ENCODE measurements at regions not wholly inside any gene's neighbourhood (a gene's known extent, or its start where the extent isn't known, plus 50 kb on each side); places are given as distances from the start of the nearest gene placed in this dataset.

- H4K20me1 ChIP-seq (ENCODE audit: insufficient read depth), result no peaks in the 10 kb centered on the region
- 27 to 31% methylated on average over 3 of the region's 3 CpGs for WGBS, 2 experiments (ENCODE audit: low coverage in 1 of 2, low lambda C conversion rate in 2 of 2, missing lambda C conversion rate in 2 of 2)
- no peak for DNase-seq
Observed at GRCh38 chr7:23969443-23969842, 259.4 kb downstream of the STK31 start.

GRCh38 chr7:23970193-23970592, 260.2 kb downstream of the STK31 start:
- Histone ChIP-seq H3K4me3 (no peak overlapping the region), H3F3A (ENCODE audit: insufficient read depth) (no peaks in the 10 kb centered on the region), H3K9me2 (ENCODE audit: insufficient read depth) (no peaks in the 10 kb centered on the region), H3K4me1 (ENCODE audit: insufficient read depth) (no peaks in the 10 kb centered on the region), H3K27ac (no peak overlapping the region), H3K9me3 (ENCODE audit: low read depth) (no peaks in the 10 kb centered on the region), H3K9ac (no peak overlapping the region), H3K4me2 (ENCODE audit: unreplicated experiment) (no peak overlapping the region), H3K79me2 (ENCODE audit: insufficient read depth) (no peaks in the 10 kb centered on the region), H3K36me3 (ENCODE audit: low read depth) (no peaks in the 10 kb centered on the region), H4K20me1 (ENCODE audit: insufficient read depth) (no peaks in the 10 kb centered on the region), H2AFZ (no peak overlapping the region), H3K27me3 (replicated peaks; ENCODE audit: insufficient read depth) (no peaks in the 10 kb centered on the region)
- in situ Hi-C loops (cut with MboI), result no loop called here
- no peak for TF ChIP-seq EZH2phosphoT487 (IDR thresholded peaks at IDR 0.05; ENCODE audit: insufficient read depth, low read depth)
- TF ChIP-seq EZH2 (IDR thresholded peaks at IDR 0.05; ENCODE audit: insufficient read depth, poor library complexity, severe bottlenecking), result no peak
- 19 to 32% methylated on average over 2 of the region's 2 CpGs for WGBS, 2 experiments (ENCODE audit: low coverage in 1 of 2, low lambda C conversion rate in 2 of 2, missing lambda C conversion rate in 2 of 2)
- DNase-seq, result no peak

More at GRCh38 chr7:23969443-23969842, 259.4 kb downstream of the STK31 start:
- Histone ChIP-seq H3F3A (ENCODE audit: insufficient read depth) (no peaks in the 10 kb centered on the region), H3K4me2 (ENCODE audit: unreplicated experiment) (no peak overlapping the region), H3K4me1 (ENCODE audit: insufficient read depth) (no peaks in the 10 kb centered on the region), H2AFZ (no peak overlapping the region), H3K4me3 (no peak overlapping the region), H3K9me2 (ENCODE audit: insufficient read depth) (no peaks in the 10 kb centered on the region), H3K36me3 (ENCODE audit: low read depth) (no peaks in the 10 kb centered on the region), H3K27me3 (replicated peaks; ENCODE audit: insufficient read depth) (no peaks in the 10 kb centered on the region), H3K9ac (no peak overlapping the region), H3K9me3 (ENCODE audit: low read depth) (no peaks in the 10 kb centered on the region), H3K79me2 (ENCODE audit: insufficient read depth) (no peaks in the 10 kb centered on the region), H3K27ac (no peak overlapping the region)
- TF ChIP-seq EZH2 (IDR thresholded peaks at IDR 0.05; ENCODE audit: insufficient read depth, poor library complexity, severe bottlenecking), result no peak
- no peak for TF ChIP-seq EZH2phosphoT487 (IDR thresholded peaks at IDR 0.05; ENCODE audit: insufficient read depth, low read depth)
- in situ Hi-C loops (cut with MboI), result no loop called here

GRCh38 chr7:23971031-23971430, 261.0 kb downstream of the STK31 start:
- Histone ChIP-seq H3K4me2 (ENCODE audit: unreplicated experiment) (no peak overlapping the region), H3K4me1 (ENCODE audit: insufficient read depth) (no peaks in the 10 kb centered on the region), H3K27me3 (replicated peaks; ENCODE audit: insufficient read depth) (no peaks in the 10 kb centered on the region), H2AFZ (no peak overlapping the region), H3K27ac (no peak overlapping the region), H3K9me3 (ENCODE audit: low read depth) (no peaks in the 10 kb centered on the region), H3F3A (ENCODE audit: insufficient read depth) (no peaks in the 10 kb centered on the region), H3K9me2 (ENCODE audit: insufficient read depth) (no peaks in the 10 kb centered on the region), H3K4me3 (no peak overlapping the region), H4K20me1 (ENCODE audit: insufficient read depth) (no peaks in the 10 kb centered on the region), H3K36me3 (ENCODE audit: low read depth) (no peaks in the 10 kb centered on the region), H3K79me2 (ENCODE audit: insufficient read depth) (no peaks in the 10 kb centered on the region), H3K9ac (no peak overlapping the region)
- WGBS, 2 experiments (ENCODE audit: low coverage in 1 of 2, low lambda C conversion rate in 2 of 2, missing lambda C conversion rate in 2 of 2), result 19 to 20% methylated on average over 3 of the region's 3 CpGs
- in situ Hi-C loops (cut with MboI), result no loop called here
- no peak for DNase-seq
- TF ChIP-seq EZH2phosphoT487 (IDR thresholded peaks at IDR 0.05; ENCODE audit: insufficient read depth, low read depth), result no peak
- no peak for TF ChIP-seq EZH2 (IDR thresholded peaks at IDR 0.05; ENCODE audit: insufficient read depth, poor library complexity, severe bottlenecking)

- H3K9me3 ChIP-seq (ENCODE audit: low read depth), result no peaks in the 10 kb centered on the region
- no peak overlapping the region for H3K4me2 ChIP-seq (ENCODE audit: unreplicated experiment)
- TF ChIP-seq EZH2 (IDR thresholded peaks at IDR 0.05; ENCODE audit: insufficient read depth, poor library complexity, severe bottlenecking) (no peak), EZH2phosphoT487 (IDR thresholded peaks at IDR 0.05; ENCODE audit: insufficient read depth, low read depth) (no peak)
- no peaks in the 10 kb centered on the region for H3K79me2 ChIP-seq (ENCODE audit: insufficient read depth)
- no peak overlapping the region for H3K9ac ChIP-seq
- no peaks in the 10 kb centered on the region for H3K9me2 ChIP-seq (ENCODE audit: insufficient read depth)
- H3K27ac ChIP-seq, result no peak overlapping the region
- no peaks in the 10 kb centered on the region for H3F3A ChIP-seq (ENCODE audit: insufficient read depth)
- 20 to 28% methylated on average over 3 of the region's 3 CpGs for WGBS, 2 experiments (ENCODE audit: low coverage in 1 of 2, low lambda C conversion rate in 2 of 2, missing lambda C conversion rate in 2 of 2)
- no peak overlapping the region for H3K4me3 ChIP-seq
- in situ Hi-C loops (cut with MboI), result no loop called here
- H4K20me1 ChIP-seq (ENCODE audit: insufficient read depth), result no peaks in the 10 kb centered on the region
- no peak overlapping the region for H2AFZ ChIP-seq
- no peak for DNase-seq
- H3K36me3 ChIP-seq (ENCODE audit: low read depth), result no peaks in the 10 kb centered on the region
- H3K4me1 ChIP-seq (ENCODE audit: insufficient read depth), result no peaks in the 10 kb centered on the region
- H3K27me3 ChIP-seq (replicated peaks; ENCODE audit: insufficient read depth), result no peaks in the 10 kb centered on the region
Observed at GRCh38 chr7:23972057-23972456, 262.0 kb downstream of the STK31 start.

- DNase-seq, result no peak
- Histone ChIP-seq H3K27me3 (replicated peaks; ENCODE audit: insufficient read depth) (no peaks in the 10 kb centered on the region), H3K4me3 (no peak overlapping the region), H2AFZ (no peak overlapping the region), H4K20me1 (ENCODE audit: insufficient read depth) (no peaks in the 10 kb centered on the region), H3K9ac (no peak overlapping the region), H3K9me2 (ENCODE audit: insufficient read depth) (no peaks in the 10 kb centered on the region), H3K4me2 (ENCODE audit: unreplicated experiment) (no peak overlapping the region), H3F3A (ENCODE audit: insufficient read depth) (no peaks in the 10 kb centered on the region), H3K4me1 (ENCODE audit: insufficient read depth) (no peaks in the 10 kb centered on the region), H3K9me3 (ENCODE audit: low read depth) (no peaks in the 10 kb centered on the region), H3K36me3 (ENCODE audit: low read depth) (no peaks in the 10 kb centered on the region), H3K27ac (no peak overlapping the region), H3K79me2 (ENCODE audit: insufficient read depth) (no peaks in the 10 kb centered on the region)
- in situ Hi-C loops (cut with MboI), result no loop called here
- 17 to 21% methylated on average over 3 of the region's 3 CpGs for WGBS, 2 experiments (ENCODE audit: low coverage in 1 of 2, low lambda C conversion rate in 2 of 2, missing lambda C conversion rate in 2 of 2)
- no peak for TF ChIP-seq EZH2 (IDR thresholded peaks at IDR 0.05; ENCODE audit: insufficient read depth, poor library complexity, severe bottlenecking)
- no peak for TF ChIP-seq EZH2phosphoT487 (IDR thresholded peaks at IDR 0.05; ENCODE audit: insufficient read depth, low read depth)
Observed at GRCh38 chr7:23973264-23973663, 263.2 kb downstream of the STK31 start.
